Right lobe of liver (tissue), 6 donors: ENCODE measurements at regions not wholly inside any gene's neighbourhood (a gene's known extent, or its start where the extent isn't known, plus 50 kb on each side); places are given as distances from the start of the nearest gene placed in this dataset.
"Not testable (repeated sequence)": the region's sequence is repeated elsewhere in the genome, so short reads cannot be mapped to it uniquely, and the experiment has no call there.

Source experiments
- ATAC-seq, 4 donors: fragments of 200-7000 bp; cut with Tn5 transposase; one replicate each; pipeline ENCODE4 v1.9.1; 2020; ENCODE audit warnings: mild to moderate bottlenecking in 4 of 4, moderate library complexity in 4 of 4
- DNase-seq, 3 donors: peaks; one replicate each; pipeline ENCODE4 v3.0.0-alpha.2; 2020
- H3K27ac ChIP-seq, 3 donors: fragments of 200-600 bp; one replicate each; pipeline ENCODE4 v1.8.0; 2022
- H3K27me3 ChIP-seq, 2 donors: fragments of 200-600 bp; one replicate each; pipeline ENCODE4 v1.8.0; 2022
- H3K36me3 ChIP-seq, 4 donors: fragments of 200-600 bp; sonication (generic) in 1 of 4; one replicate each; pipeline versions ENCODE4 v1.5.1 to v1.8.0; 2017 to 2022; ENCODE audit warnings: control low read depth in 1 of 4
- H3K4me1 ChIP-seq, 4 donors: fragments of 200-600 bp; sonication (generic) in 1 of 4; one replicate each; pipeline versions ENCODE4 v1.5.1 to v1.8.0; 2017 to 2022; ENCODE audit warnings: control low read depth in 1 of 4
- H3K4me3 ChIP-seq, 3 donors: fragments of 200-600 bp; one replicate each; pipeline ENCODE4 v1.8.0; 2022
- H3K9me3 ChIP-seq, 4 donors: fragments of 200-600 bp; sonication (generic) in 1 of 4; one replicate each; pipeline versions ENCODE4 v1.5.1 to v1.8.0; 2017 to 2022; ENCODE audit warnings: control low read depth in 1 of 4
- POLR2A ChIP-seq: fragments of 450-650 bp; IDR thresholded peaks from one replicate; pipeline ENCODE4 v1.6.1; 2017; ENCODE audit warnings: antibody characterized with exemption, mild to moderate bottlenecking
- WGBS: methylation state at CpG from one replicate; pipeline ENCODE4 v1.1.6; 2018; ENCODE audit warnings: low coverage, low lambda C conversion rate; ENCODE audit not compliant: insufficient coverage; ENCODE audit errors: missing lambda C conversion rate; 5-methylcytosine and 5-hydroxymethylcytosine counted together
- intact Hi-C, 2 donors: fragments of 100-400 bp; cut with DNase I; formaldehyde crosslinking; loops; one replicate each; pipeline versions ENCODE4 v1.11.2 to v1.14.1; 2022
- TF ChIP-seq, protein P1 (sequence below), 4 donors: fragments of 200-600 bp in 3 of 4; fragments of 450-650 bp in 1 of 4; IDR thresholded peaks; one replicate each; pipeline versions ENCODE4 v1.5.1 to v1.8.0; 2016 to 2022; ENCODE audit warnings: antibody characterized with exemption in 4 of 4, mild to moderate bottlenecking in 2 of 4
- donor health status: DM: no; HTN: yes; CAD: no.
- donor health status: DM: no; HTN: no; CAD: no.
- donor health status: DM: no; HTN: no; CAD: no.
- donor health status: DM: no; HTN: yes; CAD: no.
- donor health status: DM: no; HTN: yes; CAD: no.

DNA sequence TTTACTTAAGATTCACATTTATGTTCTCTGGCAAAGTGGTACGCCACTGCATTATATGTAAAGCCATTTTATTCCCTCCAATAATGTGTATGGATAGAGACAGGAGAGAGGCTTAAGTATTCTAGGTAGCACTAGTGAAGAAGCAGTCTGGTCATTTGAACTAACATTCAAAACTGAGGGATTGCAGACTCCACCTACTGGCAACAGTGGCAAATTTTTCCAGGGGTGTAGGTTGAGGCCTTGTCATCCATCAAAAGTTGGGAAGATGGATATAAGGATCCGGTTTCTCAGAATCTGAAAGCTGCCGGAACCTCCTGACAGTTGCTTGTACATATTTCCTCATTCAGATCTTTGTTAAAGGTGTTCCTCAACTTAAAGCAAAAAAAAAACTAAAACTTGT is 465.5 kb upstream of the FSHR start:
- H3K9me3 ChIP-seq, result no peaks in the 10 kb centered on the region
- TF ChIP-seq POLR2A, result no peak
- TF ChIP-seq, protein P1, sequence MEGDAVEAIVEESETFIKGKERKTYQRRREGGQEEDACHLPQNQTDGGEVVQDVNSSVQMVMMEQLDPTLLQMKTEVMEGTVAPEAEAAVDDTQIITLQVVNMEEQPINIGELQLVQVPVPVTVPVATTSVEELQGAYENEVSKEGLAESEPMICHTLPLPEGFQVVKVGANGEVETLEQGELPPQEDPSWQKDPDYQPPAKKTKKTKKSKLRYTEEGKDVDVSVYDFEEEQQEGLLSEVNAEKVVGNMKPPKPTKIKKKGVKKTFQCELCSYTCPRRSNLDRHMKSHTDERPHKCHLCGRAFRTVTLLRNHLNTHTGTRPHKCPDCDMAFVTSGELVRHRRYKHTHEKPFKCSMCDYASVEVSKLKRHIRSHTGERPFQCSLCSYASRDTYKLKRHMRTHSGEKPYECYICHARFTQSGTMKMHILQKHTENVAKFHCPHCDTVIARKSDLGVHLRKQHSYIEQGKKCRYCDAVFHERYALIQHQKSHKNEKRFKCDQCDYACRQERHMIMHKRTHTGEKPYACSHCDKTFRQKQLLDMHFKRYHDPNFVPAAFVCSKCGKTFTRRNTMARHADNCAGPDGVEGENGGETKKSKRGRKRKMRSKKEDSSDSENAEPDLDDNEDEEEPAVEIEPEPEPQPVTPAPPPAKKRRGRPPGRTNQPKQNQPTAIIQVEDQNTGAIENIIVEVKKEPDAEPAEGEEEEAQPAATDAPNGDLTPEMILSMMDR (IDR thresholded peaks at IDR 0.05), result no peak
- intact Hi-C loops, result no loop called here

DNA sequence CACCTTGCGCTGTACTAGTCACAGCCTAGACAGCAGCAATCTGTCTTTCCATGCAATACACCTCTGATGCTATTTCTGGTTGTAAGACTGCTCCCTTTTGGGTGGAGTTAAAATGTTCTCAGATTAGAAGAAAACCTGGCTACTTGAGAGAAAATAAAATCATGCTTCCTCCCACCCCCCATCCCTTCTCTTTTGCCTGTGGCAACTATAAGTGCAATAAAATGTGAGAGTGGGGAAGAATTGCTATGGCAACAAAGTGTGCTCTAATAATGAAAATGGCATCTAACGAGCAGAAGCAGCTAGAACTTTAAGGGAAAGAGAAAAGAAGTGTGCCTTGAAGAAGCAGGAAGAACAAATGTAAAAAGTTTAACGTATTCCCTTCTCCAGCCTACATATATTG is 464.2 kb upstream of the FSHR start:
- no peak for TF ChIP-seq POLR2A
- TF ChIP-seq, protein P1 (IDR thresholded peaks at IDR 0.05), result no peak
- 33% methylated on average over 3 of the region's 3 CpGs for WGBS
- Histone ChIP-seq H3K4me3 (no peak overlapping the region), H3K27me3 (no peaks in the 10 kb centered on the region), H3K27ac (no peak overlapping the region), H3K4me1 (no peaks in the 10 kb centered on the region), H3K9me3 (no peaks in the 10 kb centered on the region), H3K36me3 (no peaks in the 10 kb centered on the region)
- ATAC-seq (no peak), DNase-seq (no peak)
- intact Hi-C loops, result no loop called here

More for the DNA sequence above, 465.5 kb upstream of the FSHR start:
- Histone ChIP-seq H3K27me3 (no peaks in the 10 kb centered on the region), H3K4me1 (no peaks in the 10 kb centered on the region), H3K4me3 (no peak overlapping the region), H3K27ac (no peak overlapping the region), H3K36me3 (no peaks in the 10 kb centered on the region)
- no peak for ATAC-seq
- DNase-seq, result no peak
- 70% methylated on average over 3 of the region's 3 CpGs for WGBS

DNA sequence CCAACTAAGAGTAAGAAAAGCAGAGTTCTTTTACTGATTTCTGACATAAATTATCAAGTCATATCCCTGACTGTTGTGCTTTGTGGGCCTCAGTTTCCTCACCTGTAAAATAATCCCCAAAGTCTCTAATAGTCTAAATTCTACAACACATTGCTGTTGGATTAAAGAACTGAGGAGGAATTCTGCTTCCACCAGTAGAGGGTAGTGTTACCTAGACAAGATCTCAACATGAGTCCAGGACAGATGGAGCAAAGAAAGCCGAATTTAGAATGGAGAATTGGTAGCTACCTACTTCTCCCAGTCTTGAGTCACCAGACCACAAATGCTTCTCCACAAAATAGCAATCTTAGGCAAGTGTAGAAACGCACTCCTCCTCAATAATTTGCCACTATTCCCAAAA is 462.5 kb upstream of the FSHR start:
- H3K4me3 ChIP-seq, result no peak overlapping the region
- TF ChIP-seq POLR2A, result no peak
- TF ChIP-seq, protein P1 (IDR thresholded peaks at IDR 0.05), result peak; percentile 32 to 54 (median 44)
- DNase-seq (no peak), ATAC-seq (peak in 3 of 4 donors; percentile 62 to 67 (median 64))
- H3K9me3 ChIP-seq, result no peaks in the 10 kb centered on the region
- H3K36me3 ChIP-seq, result no peaks in the 10 kb centered on the region
- H3K27ac ChIP-seq, result no peak overlapping the region
- intact Hi-C loops, result no loop called here
- H3K27me3 ChIP-seq, result no peaks in the 10 kb centered on the region
- H3K4me1 ChIP-seq, result no peaks in the 10 kb centered on the region
- 0% methylated on average over 2 of the region's 2 CpGs for WGBS

DNA sequence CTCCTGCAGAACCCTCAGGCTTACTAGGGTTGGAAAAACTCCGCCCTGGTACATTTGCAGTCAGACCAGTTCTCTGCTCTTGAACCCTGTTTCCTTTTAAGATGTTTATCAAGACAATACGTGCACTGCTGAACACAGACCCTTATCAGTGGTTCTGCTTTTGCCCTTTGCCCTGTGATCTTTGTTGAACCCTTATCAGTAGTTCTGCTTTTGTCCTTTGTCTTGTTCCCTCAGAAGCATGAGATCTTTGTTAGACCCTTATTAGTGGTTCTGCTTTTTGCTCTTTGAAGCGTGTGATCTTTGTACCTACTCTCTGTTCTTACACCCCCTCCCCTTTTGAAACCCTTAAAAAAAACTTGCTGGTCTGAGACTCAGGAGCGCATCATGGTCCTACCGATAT is 457.5 kb upstream of the FSHR start:
- ATAC-seq, intact Hi-C loops, H3K4me1 ChIP-seq, H3K27me3 ChIP-seq, H3K9me3 ChIP-seq, H3K36me3 ChIP-seq, H3K27ac ChIP-seq, DNase-seq, H3K4me3 ChIP-seq: not testable (repeated sequence)
- 60% methylated on average over 5 of the region's 5 CpGs for WGBS

DNA sequence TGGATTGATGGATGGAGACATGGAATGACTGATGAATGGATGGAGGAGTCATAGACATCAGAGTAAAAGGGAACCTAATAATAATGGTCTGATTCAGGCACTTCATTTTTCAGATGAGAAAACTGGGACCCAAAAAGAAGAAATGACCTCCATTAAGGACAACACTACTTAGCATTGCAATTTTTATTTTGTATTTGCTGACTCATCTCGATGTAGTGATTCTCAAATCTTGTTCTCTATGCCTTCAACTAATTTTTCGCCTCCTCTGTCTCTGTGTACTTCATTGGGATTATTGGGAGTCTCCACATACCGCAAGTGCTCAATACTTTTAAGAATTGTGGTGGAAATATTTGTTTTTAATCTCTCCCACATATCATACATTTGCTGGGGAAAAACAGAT is 446.2 kb upstream of the FSHR start:
- TF ChIP-seq POLR2A, result no peak
- TF ChIP-seq, protein P1 (IDR thresholded peaks at IDR 0.05), result no peak
- H3K27ac ChIP-seq, result no peak overlapping the region
- no peak overlapping the region for H3K4me3 ChIP-seq
- DNase-seq, result no peak
- 48% methylated on average over 3 of the region's 3 CpGs for WGBS
- H3K9me3 ChIP-seq, result no peaks in the 10 kb centered on the region
- no peaks in the 10 kb centered on the region for H3K4me1 ChIP-seq
- intact Hi-C loops, result no loop called here
- no peak for ATAC-seq
- no peaks in the 10 kb centered on the region for H3K27me3 ChIP-seq
- no peaks in the 10 kb centered on the region for H3K36me3 ChIP-seq
